H1 (cell line): ENCODE measurements at regions not wholly inside any gene's neighbourhood (a gene's known extent, or its start where the extent isn't known, plus 50 kb on each side); places are given as distances from the start of the nearest gene placed in this dataset.

Source experiments
- JUND ChIP-seq: IDR thresholded peaks from 2 replicates; pipeline ENCODE4 v1.6.1; 2011; ENCODE audit warnings: mild to moderate bottlenecking, improper control_type of control experiment, low read length
- MAX ChIP-seq: IDR thresholded peaks from 2 replicates; pipeline ENCODE4 v1.6.1; 2012; ENCODE audit warnings: inconsistent platforms
- PHF8 ChIP-seq: fragments of 200-600 bp; sonication (generic); conservative IDR thresholded peaks from 2 replicates; pipeline ENCODE4 v1.7.1; 2012; ENCODE audit warnings: low read depth, mild to moderate bottlenecking, inconsistent platforms, low read length, moderate library complexity
- POLR2A ChIP-seq, 2 experiments: IDR thresholded peaks; 1 replicate in 1 of 2; 2 replicates in 1 of 2; pipeline ENCODE4 v1.6.1; 2011; ENCODE audit warnings: low read depth in 2 of 2, low read length in 2 of 2, mild to moderate bottlenecking in 2 of 2; ENCODE audit errors: control extremely low read depth in 1 of 2
- SUZ12 ChIP-seq: fragments of 200-600 bp; sonication (generic); IDR thresholded peaks from 2 replicates; pipeline ENCODE4 v1.6.1; 2012; ENCODE audit warnings: mild to moderate bottlenecking, inconsistent platforms, low read length, moderate library complexity, mixed read lengths

- TF ChIP-seq SUZ12 (no peak), PHF8 (no peak), POLR2A (IDR thresholded peaks at IDR 0.05; ENCODE audit: control extremely low read depth in 1 of 2, low read depth in 2 of 2, low read length in 2 of 2) (no peak), MAX (no peak), JUND (no peak)
Measured at GRCh38 chr11:96486890-96487611, 97.2 kb downstream of the JRKL start.
